GM12874 (cell line): ENCODE measurements at regions not wholly inside any gene's neighbourhood (a gene's known extent, or its start where the extent isn't known, plus 50 kb on each side); places are given as distances from the start of the nearest gene placed in this dataset.

Source experiments
- TF ChIP-seq, protein P1 (sequence below): IDR thresholded peaks from 2 replicates; pipeline ENCODE4 v1.5.1; 2011; ENCODE audit warnings: low read depth, mild to moderate bottlenecking, control low read depth, low read length, moderate library complexity; ENCODE audit not compliant: insufficient read depth

DNA sequence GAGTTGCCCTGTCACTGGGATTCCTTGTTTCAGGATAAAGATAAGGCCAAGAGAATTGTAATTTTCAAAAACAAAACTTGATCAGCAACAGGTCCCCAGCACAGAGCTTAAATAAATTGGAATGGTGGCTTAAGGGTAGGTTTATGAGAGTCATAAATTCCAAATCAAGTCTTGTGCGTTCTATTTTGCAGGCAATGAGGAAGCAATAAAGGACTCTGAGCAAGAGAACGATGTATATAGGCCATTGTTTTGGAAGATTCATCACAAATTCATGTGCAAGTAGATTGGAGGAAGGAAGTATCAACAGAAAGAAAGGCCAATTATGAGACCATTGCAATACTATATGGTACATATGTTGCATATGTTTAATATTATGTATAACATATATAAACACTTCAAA lies 65.7 kb upstream of the PGR start:
- TF ChIP-seq, protein P1, sequence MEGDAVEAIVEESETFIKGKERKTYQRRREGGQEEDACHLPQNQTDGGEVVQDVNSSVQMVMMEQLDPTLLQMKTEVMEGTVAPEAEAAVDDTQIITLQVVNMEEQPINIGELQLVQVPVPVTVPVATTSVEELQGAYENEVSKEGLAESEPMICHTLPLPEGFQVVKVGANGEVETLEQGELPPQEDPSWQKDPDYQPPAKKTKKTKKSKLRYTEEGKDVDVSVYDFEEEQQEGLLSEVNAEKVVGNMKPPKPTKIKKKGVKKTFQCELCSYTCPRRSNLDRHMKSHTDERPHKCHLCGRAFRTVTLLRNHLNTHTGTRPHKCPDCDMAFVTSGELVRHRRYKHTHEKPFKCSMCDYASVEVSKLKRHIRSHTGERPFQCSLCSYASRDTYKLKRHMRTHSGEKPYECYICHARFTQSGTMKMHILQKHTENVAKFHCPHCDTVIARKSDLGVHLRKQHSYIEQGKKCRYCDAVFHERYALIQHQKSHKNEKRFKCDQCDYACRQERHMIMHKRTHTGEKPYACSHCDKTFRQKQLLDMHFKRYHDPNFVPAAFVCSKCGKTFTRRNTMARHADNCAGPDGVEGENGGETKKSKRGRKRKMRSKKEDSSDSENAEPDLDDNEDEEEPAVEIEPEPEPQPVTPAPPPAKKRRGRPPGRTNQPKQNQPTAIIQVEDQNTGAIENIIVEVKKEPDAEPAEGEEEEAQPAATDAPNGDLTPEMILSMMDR = no peak

DNA sequence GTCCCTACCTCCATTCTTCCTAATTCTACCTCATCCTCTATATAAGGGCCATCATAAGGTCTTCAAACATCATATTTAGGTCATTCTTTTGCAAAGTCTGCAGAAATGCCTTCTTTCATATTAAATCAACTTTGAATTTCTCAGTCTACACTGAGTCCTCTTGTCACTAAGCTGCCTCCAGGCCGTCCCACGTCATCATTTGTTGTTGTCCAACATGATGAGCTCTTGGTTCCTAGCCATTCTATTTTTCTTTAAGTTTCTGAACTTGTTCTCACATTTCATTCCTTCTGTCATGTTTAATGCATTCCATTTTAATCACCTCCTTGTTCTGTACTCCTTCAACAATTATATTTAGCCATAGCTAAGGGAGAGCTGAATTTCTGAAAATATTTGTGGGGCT lies 59.2 kb upstream of the PGR start:
- TF ChIP-seq, protein P1 = no peak

GRCh38 chr11:101188173-101188572 lies 58.6 kb upstream of the PGR start:
- TF ChIP-seq, protein P1 = no peak

- TF ChIP-seq, protein P1 = no peak
Observed at GRCh38 chr11:101187748-101188147, 58.1 kb upstream of the PGR start.

GRCh38 chr11:101185985-101186384 lies 56.4 kb upstream of the PGR start:
- TF ChIP-seq, protein P1 = no peak

DNA sequence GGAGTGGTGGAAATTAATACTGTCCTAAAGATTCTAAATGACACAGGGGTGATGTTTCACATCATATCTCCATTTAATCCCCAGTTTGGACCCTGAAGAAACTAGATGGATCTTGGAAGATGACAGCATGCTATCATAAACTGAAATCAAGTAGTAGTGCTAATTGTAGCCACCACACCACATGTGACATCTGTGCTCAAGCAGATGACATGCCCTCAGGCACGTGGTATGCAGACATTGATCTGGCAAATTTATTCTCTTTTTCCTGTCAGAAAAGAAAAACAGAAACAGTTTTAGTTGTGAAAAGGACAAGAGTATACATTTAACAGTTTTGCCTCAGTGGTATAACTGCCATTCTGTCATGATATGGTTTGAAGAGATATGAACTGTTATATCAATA lies 52.9 kb upstream of the PGR start:
- TF ChIP-seq, protein P1 = no peak

DNA sequence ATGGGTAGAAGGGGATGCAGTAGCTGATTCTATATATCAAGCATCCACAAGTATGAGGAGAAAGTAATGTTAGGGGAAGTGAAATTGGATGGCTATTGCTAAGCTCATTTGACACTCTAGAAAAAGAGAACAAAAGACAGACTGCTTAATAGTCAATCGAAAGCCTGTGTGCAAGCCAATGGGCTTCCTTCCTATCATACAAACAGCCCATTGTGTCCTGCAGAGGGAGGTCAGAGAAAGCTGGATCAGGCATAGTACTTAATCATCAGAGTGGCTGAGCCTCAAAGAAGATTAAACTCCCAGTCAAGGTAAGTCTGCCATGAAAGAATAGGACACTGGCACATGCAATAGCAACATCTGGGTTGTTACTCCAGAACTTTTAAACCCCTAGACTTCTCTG lies 50.9 kb upstream of the PGR start:
- TF ChIP-seq, protein P1 = no peak
